IPS-18a (cell line): ENCODE measurements at regions not wholly inside any gene's neighbourhood (a gene's known extent, or its start where the extent isn't known, plus 50 kb on each side); places are given as distances from the start of the nearest gene placed in this dataset.

Source experiments
- H3K27ac ChIP-seq: one replicate; pipeline ENCODE4 v1.5.1; 2013; ENCODE audit warnings: low read length
- H3K27me3 ChIP-seq: one replicate; pipeline ENCODE4 v1.6.1; 2013; ENCODE audit warnings: mild to moderate bottlenecking, low read length; ENCODE audit not compliant: control insufficient read depth, insufficient read depth
- H3K36me3 ChIP-seq: one replicate; pipeline ENCODE4 v1.6.1; 2013; ENCODE audit warnings: low read depth, low read length; ENCODE audit not compliant: control insufficient read depth
- H3K4me1 ChIP-seq: one replicate; pipeline ENCODE4 v1.6.1; 2013; ENCODE audit warnings: low read depth, low read length; ENCODE audit not compliant: control insufficient read depth
- H3K4me3 ChIP-seq: one replicate; pipeline ENCODE4 v1.5.1; 2013; ENCODE audit warnings: low read length
- H3K9ac ChIP-seq: one replicate; pipeline ENCODE4 v1.6.1; 2013; ENCODE audit warnings: mild to moderate bottlenecking, low read length, moderate library complexity
- H3K9me3 ChIP-seq: one replicate; pipeline ENCODE4 v1.6.1; 2013; ENCODE audit warnings: low read depth, low read length; ENCODE audit not compliant: control insufficient read depth

- Histone ChIP-seq H3K9ac (no peak overlapping the region), H3K27me3 (no peaks in the 10 kb centered on the region), H3K9me3 (peaks cover 81% of the 10 kb centered on the region), H3K4me3 (no peak overlapping the region), H3K27ac (no peak overlapping the region), H3K36me3 (no peaks in the 10 kb centered on the region), H3K4me1 (no peaks in the 10 kb centered on the region)
These were observed 375.5 kb downstream of the ALG10 start for GRCh38 chr12:34397591-34398365.

- Histone ChIP-seq H3K4me3 (no peak overlapping the region), H3K36me3 (no peaks in the 10 kb centered on the region), H3K9me3 (peaks cover 77% of the 10 kb centered on the region), H3K27me3 (no peaks in the 10 kb centered on the region), H3K4me1 (no peaks in the 10 kb centered on the region), H3K9ac (no peak overlapping the region), H3K27ac (no peak overlapping the region)
These were observed 376.0 kb downstream of the ALG10 start for GRCh38 chr12:34398366-34398705.

- Histone ChIP-seq H3K9ac (no peak overlapping the region), H3K27ac (no peak overlapping the region), H3K9me3 (peaks cover 75% of the 10 kb centered on the region)
These were observed 376.7 kb downstream of the ALG10 start for GRCh38 chr12:34398706-34399630.

GRCh38 chr12:34399631-34400410, 377.5 kb downstream of the ALG10 start:
- no peak overlapping the region for H3K9ac ChIP-seq
- H3K27me3 ChIP-seq, result no peaks in the 10 kb centered on the region
- no peaks in the 10 kb centered on the region for H3K4me1 ChIP-seq
- H3K9me3 ChIP-seq, result peaks cover 73% of the 10 kb centered on the region
- H3K4me3 ChIP-seq, result no peak overlapping the region
- no peak overlapping the region for H3K27ac ChIP-seq
- H3K36me3 ChIP-seq, result no peaks in the 10 kb centered on the region

More at GRCh38 chr12:34398706-34399630, 376.7 kb downstream of the ALG10 start:
- Histone ChIP-seq H3K4me3 (no peak overlapping the region), H3K4me1 (no peaks in the 10 kb centered on the region), H3K27me3 (no peaks in the 10 kb centered on the region), H3K36me3 (no peaks in the 10 kb centered on the region)

- H3K27me3 ChIP-seq, result no peaks in the 10 kb centered on the region
- H3K9me3 ChIP-seq, result peaks cover 69% of the 10 kb centered on the region
- no peak overlapping the region for H3K9ac ChIP-seq
- H3K27ac ChIP-seq, result no peak overlapping the region
- H3K4me1 ChIP-seq, result no peaks in the 10 kb centered on the region
- H3K4me3 ChIP-seq, result no peak overlapping the region
- no peaks in the 10 kb centered on the region for H3K36me3 ChIP-seq
These were observed 378.1 kb downstream of the ALG10 start for GRCh38 chr12:34400411-34400881.

- Histone ChIP-seq H3K27ac (no peak overlapping the region), H3K9ac (no peak overlapping the region), H3K4me3 (no peak overlapping the region), H3K4me1 (no peaks in the 10 kb centered on the region), H3K27me3 (no peaks in the 10 kb centered on the region), H3K36me3 (no peaks in the 10 kb centered on the region), H3K9me3 (peaks cover 73% of the 10 kb centered on the region)
These were observed 378.8 kb downstream of the ALG10 start for GRCh38 chr12:34400986-34401658.

GRCh38 chr12:34401659-34402227, 379.4 kb downstream of the ALG10 start:
- no peak overlapping the region for H3K4me3 ChIP-seq
- H3K9me3 ChIP-seq, result peaks cover 78% of the 10 kb centered on the region
- no peaks in the 10 kb centered on the region for H3K27me3 ChIP-seq

GRCh38 chr12:34402228-34402898, 380.1 kb downstream of the ALG10 start:
- no peaks in the 10 kb centered on the region for H3K4me1 ChIP-seq
- no peaks in the 10 kb centered on the region for H3K36me3 ChIP-seq
- peaks cover 78% of the 10 kb centered on the region for H3K9me3 ChIP-seq
- H3K4me3 ChIP-seq, result no peak overlapping the region
- H3K27ac ChIP-seq, result no peak overlapping the region
- no peak overlapping the region for H3K9ac ChIP-seq
- no peaks in the 10 kb centered on the region for H3K27me3 ChIP-seq

More at GRCh38 chr12:34401659-34402227, 379.4 kb downstream of the ALG10 start:
- Histone ChIP-seq H3K9ac (no peak overlapping the region), H3K4me1 (no peaks in the 10 kb centered on the region), H3K27ac (no peak overlapping the region), H3K36me3 (no peaks in the 10 kb centered on the region)

GRCh38 chr12:34402899-34403705, 380.8 kb downstream of the ALG10 start:
- Histone ChIP-seq H3K27me3 (no peaks in the 10 kb centered on the region), H3K9me3 (peaks cover 78% of the 10 kb centered on the region), H3K27ac (no peak overlapping the region)

More at GRCh38 chr12:34402899-34403705, 380.8 kb downstream of the ALG10 start:
- Histone ChIP-seq H3K4me3 (no peak overlapping the region), H3K9ac (no peak overlapping the region), H3K4me1 (no peaks in the 10 kb centered on the region), H3K36me3 (no peaks in the 10 kb centered on the region)
